H54 (cell line): ENCODE measurements at regions not wholly inside any gene's neighbourhood (a gene's known extent, or its start where the extent isn't known, plus 50 kb on each side); places are given as distances from the start of the nearest gene placed in this dataset.

Experiments
- DNase-seq: peaks from one replicate; pipeline ENCODE4 v3.0.0; 2011; ENCODE audit warnings: low spot score, mixed read lengths; ENCODE audit not compliant: insufficient read length
- FAIRE-seq: peaks from 3 replicates; lab custom pipeline; 2011; peaks lifted over from hg19 to GRCh38; lab: Jason Lieb, UNC
- POLR2A ChIP-seq: IDR thresholded peaks from 2 replicates; pipeline ENCODE4 v1.6.1; 2011; ENCODE audit warnings: low read depth, mild to moderate bottlenecking, low read length

DNA sequence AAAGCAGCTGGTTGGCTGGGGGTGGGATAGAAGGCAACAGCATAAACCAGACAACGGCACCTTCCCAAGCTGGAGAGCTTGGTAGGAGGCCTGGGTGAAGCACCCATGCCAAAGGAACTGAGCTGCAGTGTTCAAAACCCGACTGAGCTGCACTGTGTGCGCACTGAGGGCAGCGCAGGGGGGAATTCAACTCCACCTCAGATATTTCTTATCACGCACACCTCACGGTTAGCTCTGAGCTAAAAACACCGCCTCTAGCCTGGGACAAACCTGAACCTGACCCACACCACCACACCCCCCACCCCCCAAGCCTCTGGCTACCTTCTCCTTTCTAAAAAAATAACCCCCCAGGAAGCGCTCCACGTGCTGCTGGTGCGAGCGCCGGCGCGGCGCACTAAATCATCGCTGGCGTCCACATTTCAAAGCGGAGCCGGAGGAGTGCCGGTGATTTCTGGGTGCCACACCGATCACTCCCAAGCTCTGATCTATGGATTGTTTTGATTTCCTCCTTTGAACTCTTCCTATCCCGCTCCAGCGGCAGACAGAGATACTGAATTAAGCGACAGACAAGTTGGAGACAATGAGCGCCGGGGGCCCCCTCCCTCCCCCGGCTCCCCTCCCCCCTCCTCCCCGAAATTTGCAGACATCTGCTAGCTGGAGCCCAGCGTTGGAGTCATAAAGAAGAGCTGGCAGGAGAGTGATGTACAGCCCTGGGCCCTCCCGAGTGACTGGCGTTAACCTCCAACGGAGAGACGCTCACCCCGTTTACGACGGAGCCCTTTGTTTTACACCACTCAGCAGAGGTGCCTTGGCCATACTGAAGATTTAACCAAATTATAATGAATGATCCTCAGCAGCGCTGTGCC lies 85.0 kb downstream of the NOG start:
- no peak for DNase-seq
- no peak for FAIRE-seq
- no peak for TF ChIP-seq POLR2A

GRCh38 chr17:56679115-56679776 lies 85.7 kb downstream of the NOG start:
- no peak for FAIRE-seq
- no peak for TF ChIP-seq POLR2A

DNA sequence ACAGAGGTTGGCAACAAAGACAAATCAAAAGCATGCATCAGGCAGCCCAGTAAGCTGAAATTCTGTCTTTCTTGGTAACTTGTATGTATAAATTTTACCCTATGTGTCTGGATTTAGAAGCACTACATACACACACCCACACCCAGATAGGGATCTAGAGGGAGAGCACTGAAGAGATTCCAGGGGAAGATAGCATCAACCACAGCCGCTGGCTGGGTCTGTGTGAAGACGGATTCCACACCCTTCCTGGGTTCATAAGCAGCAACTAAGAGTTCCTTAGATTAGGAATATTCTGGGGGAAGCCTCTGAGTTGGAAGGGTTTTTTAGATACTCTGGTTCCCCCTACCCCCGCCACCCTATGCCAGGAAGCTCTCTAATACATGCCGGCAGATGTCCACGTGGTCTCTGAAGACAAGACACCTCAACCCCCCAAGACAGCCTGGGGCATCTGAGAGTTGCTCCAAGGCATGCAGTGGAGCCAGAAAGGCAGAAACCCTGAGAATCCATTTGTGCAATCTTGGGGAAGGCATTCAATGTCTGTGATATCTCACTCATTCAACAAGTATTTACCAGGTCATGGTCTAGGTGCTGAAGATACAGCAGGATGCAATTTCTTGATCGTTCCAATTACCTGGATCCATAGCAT lies 86.4 kb downstream of the NOG start:
- no peak for FAIRE-seq
- no peak for TF ChIP-seq POLR2A

More at GRCh38 chr17:56679115-56679776, 85.7 kb downstream of the NOG start:
- peak; percentile 32 for DNase-seq

GRCh38 chr17:56680676-56681075 lies 87.2 kb downstream of the NOG start:
- TF ChIP-seq POLR2A: no peak
- DNase-seq: no peak
- no peak for FAIRE-seq

More for the DNA sequence above, 86.4 kb downstream of the NOG start:
- no peak for DNase-seq

- FAIRE-seq: peak; percentile 69
Measured at GRCh38 chr17:56681561-56682266, 88.2 kb downstream of the NOG start.

GRCh38 chr17:56688151-56688550 lies 94.7 kb downstream of the NOG start:
- FAIRE-seq (no peak), DNase-seq (no peak)
- no peak for TF ChIP-seq POLR2A

More at GRCh38 chr17:56681561-56682266, 88.2 kb downstream of the NOG start:
- no peak for TF ChIP-seq POLR2A
- peak; percentile 60 for DNase-seq

DNA sequence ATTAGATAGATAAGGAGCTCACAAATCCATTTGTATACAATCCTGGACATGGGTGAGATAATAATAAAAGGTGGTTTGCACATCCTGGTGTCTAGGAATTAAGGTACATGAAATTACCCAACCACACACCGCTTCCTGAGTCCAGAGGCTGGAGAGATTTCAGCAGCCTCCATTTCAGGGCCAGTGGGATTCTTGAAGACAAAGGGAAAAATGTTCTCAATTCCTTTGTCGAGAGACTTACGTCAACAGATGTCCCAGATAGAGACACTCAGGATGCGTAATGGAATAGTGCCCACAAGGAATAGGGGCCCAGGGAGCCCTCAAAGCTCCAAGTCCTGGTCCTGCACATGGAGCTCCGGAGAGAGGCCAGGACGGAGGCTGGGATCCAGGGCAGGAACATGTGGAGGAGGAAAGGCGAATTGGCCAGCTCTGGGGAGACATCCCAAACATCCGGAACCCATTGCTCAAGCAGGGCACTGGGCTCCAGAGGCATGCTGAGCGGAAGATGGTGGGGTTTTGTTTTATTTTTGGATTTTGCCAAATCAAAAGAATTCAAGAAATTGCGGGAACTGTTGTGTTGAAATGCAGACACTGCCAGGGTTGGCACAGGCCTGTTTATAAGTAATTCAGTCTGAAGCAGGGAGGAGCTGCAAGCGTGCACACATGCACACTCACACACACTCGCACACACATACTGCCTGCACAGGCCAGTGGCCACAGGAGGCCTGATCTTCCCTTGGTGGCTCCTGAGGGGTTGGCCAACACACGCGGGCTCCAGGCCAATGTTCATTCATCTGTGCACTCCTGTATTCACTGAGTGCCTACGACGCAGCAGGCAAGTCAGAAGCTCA lies 97.2 kb downstream of the NOG start:
- FAIRE-seq: no peak
- no peak for TF ChIP-seq POLR2A
- DNase-seq: no peak

- FAIRE-seq: no peak
- no peak for DNase-seq
Measured at GRCh38 chr17:56694825-56695224, 101.3 kb downstream of the NOG start.

GRCh38 chr17:56697190-56697589 lies 103.7 kb downstream of the NOG start:
- no peak for TF ChIP-seq POLR2A
- no peak for DNase-seq
- no peak for FAIRE-seq

More at GRCh38 chr17:56694825-56695224, 101.3 kb downstream of the NOG start:
- no peak for TF ChIP-seq POLR2A

DNA sequence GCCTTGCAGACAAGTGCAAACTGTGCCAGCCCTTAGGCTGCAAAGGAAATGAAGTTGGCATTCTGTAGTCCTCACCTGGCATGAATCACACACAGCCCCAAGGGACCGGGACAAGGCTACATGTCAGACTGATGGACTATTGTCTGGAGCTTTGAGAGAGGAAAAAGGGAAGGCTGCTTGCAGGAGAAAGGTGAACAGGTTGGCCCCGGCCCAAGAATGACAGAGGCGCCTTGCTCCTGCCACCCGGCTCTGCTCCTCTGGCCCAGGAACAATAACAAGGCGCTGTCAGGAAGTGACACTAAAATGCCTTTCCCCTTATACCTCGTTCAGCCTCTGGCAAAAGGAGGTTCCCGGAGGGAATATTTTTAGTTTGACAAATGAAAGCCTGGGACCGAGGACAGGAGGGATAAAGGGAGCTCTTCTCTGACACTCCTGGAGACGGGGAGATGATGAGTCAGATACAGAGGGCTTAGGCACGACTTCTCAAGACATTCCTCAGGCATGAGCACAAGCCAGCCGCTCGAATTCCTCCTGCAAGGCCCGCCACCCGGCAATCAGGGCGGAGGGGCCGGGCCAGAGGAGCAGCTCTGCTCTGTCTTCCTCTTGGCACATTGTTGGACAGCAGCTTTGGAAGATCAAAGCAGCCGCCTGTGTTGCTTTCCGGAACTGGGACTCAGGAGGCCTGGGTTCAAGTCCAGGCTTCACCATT lies 105.8 kb downstream of the NOG start:
- no peak for TF ChIP-seq POLR2A
- FAIRE-seq (peak; percentile 97), DNase-seq (peak; percentile 98)

GRCh38 chr17:56700919-56701420 lies 107.5 kb downstream of the NOG start:
- DNase-seq (no peak), FAIRE-seq (no peak)
- no peak for TF ChIP-seq POLR2A
